ENCODE measurements at regions not wholly inside any gene's neighbourhood (a gene's known extent, or its start where the extent isn't known, plus 50 kb on each side); places are given as distances from the start of the nearest gene placed in this dataset.

GRCh38 chr1:173100476-173101107 is 49.9 kb upstream of the TNFSF18 start:
- no peak for TF ChIP-seq CTCF (IDR thresholded peaks at IDR 0.05)
- no peak for TF ChIP-seq POLR2A (IDR thresholded peaks at IDR 0.05)
